CD4-positive, alpha-beta T cell (primary cell): ENCODE measurements at regions not wholly inside any gene's neighbourhood (a gene's known extent, or its start where the extent isn't known, plus 50 kb on each side); places are given as distances from the start of the nearest gene placed in this dataset.

Experiments used
- ATAC-seq: fragments of 200-7000 bp; cut with Tn5 transposase; one replicate; pipeline ENCODE4 v1.10.0; 2022; ENCODE audit warnings: mild to moderate bottlenecking; ENCODE audit not compliant: poor library complexity
- CTCF ChIA-PET: fragments of 350-600 bp; sonication (Branson Sonifier 250); formaldehyde crosslinking; loops from one replicate; lab custom pipeline; 2021; ENCODE audit warnings: antibody characterized with exemption, inconsistent platforms; lab: Charles Lee
- POLR2A ChIA-PET: fragments of 350-600 bp; sonication (Branson Sonifier 250); formaldehyde crosslinking; loops from one replicate; lab custom pipeline; 2021; ENCODE audit warnings: antibody characterized with exemption, inconsistent platforms; lab: Charles Lee
- DNase-seq, 14 experiments: peaks; one replicate each; pipeline ENCODE4 v3.0.0-alpha.2; 2013 to 2020; ENCODE audit warnings: mixed read lengths in 2 of 14
- H3K27ac ChIP-seq, 2 donors: one replicate each; pipeline versions ENCODE4 v1.5.1 to v1.7.0; 2013; ENCODE audit warnings: low read length in 2 of 2, low read depth in 1 of 2, mild to moderate bottlenecking in 1 of 2
- H3K27me3 ChIP-seq, 2 experiments: 1 replicate in 1 of 2; 2 replicates in 1 of 2; pipeline versions ENCODE4 v1.6.1 to v1.7.0; 2013; ENCODE audit warnings: low read length in 2 of 2, control low read depth in 1 of 2, mild to moderate bottlenecking in 1 of 2, moderate library complexity in 1 of 2; ENCODE audit not compliant: insufficient read depth in 2 of 2, control insufficient read depth in 1 of 2
- H3K36me3 ChIP-seq: one replicate; pipeline ENCODE4 v1.6.1; 2013; ENCODE audit warnings: low read length, control low read depth; ENCODE audit not compliant: insufficient read depth
- H3K4me1 ChIP-seq: one replicate; pipeline ENCODE4 v1.6.1; 2013; ENCODE audit warnings: low read length, control low read depth; ENCODE audit not compliant: insufficient read depth
- H3K4me3 ChIP-seq: one replicate; pipeline ENCODE4 v1.5.1; 2013; ENCODE audit warnings: mild to moderate bottlenecking, low read length, moderate library complexity
- H3K9me3 ChIP-seq, 2 experiments: 1 replicate in 1 of 2; 2 replicates in 1 of 2; pipeline versions ENCODE4 v1.6.1 to v1.7.0; 2013; ENCODE audit warnings: low read length in 2 of 2, mild to moderate bottlenecking in 2 of 2, control low read depth in 1 of 2, moderate library complexity in 1 of 2; ENCODE audit not compliant: control insufficient read depth in 1 of 2, insufficient read depth in 1 of 2
- H3K27ac Mint-ChIP-seq: one replicate; pipeline ENCODE4 v1.8.0; 2020; ENCODE audit warnings: mixed read lengths
- H3K27me3 Mint-ChIP-seq: one replicate; pipeline ENCODE4 v1.8.0; 2021; ENCODE audit warnings: mixed read lengths
- H3K36me3 Mint-ChIP-seq: one replicate; pipeline ENCODE4 v1.8.0; 2021; ENCODE audit warnings: low read depth, mixed read lengths
- H3K4me1 Mint-ChIP-seq: one replicate; pipeline ENCODE4 v1.8.0; 2021; ENCODE audit warnings: low read depth, mixed read lengths
- H3K4me3 Mint-ChIP-seq: one replicate; pipeline ENCODE4 v1.8.0; 2020; ENCODE audit warnings: mild to moderate bottlenecking, mixed read lengths
- H3K9me3 Mint-ChIP-seq: one replicate; pipeline ENCODE4 v1.8.0; 2020; ENCODE audit warnings: mixed read lengths
- intact Hi-C, 2 experiments: fragments of 100-400 bp; cut with DNase I in 1 of 2; cut with micrococcal nuclease in 1 of 2; formaldehyde crosslinking; loops; one replicate each; pipeline versions ENCODE4 v1.15.1 to v1.9.0; 2023 to 2025; cut with DNase I, micrococcal nuclease
- TF ChIP-seq, protein P1 (sequence below): fragments of 200-600 bp; IDR thresholded peaks from one replicate; pipeline ENCODE4 v1.8.0; 2022; ENCODE audit warnings: antibody characterized with exemption, mild to moderate bottlenecking

DNA sequence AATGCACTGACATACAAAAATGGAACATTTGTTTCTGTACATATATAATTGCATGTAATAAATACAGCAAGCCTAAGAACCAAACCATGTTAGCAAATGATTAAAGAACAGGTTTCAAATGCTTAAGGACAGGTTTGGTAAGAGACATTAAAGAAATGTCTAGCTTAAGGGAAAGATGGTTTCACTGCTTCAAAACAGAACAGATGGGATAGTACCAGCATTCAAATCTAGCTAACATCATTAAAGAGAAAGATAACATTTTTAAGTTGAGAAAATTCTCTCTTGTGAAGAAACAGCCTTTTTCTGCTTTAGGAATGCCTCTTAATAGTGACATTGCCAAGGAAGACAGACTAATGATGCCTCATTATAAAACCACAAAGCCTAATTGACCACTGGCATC is 52.5 kb upstream of the DOCK9 start:
- Histone ChIP-seq H3K9me3 (no peaks in the 10 kb centered on the region), H3K27me3 (no peaks in the 10 kb centered on the region), H3K4me1 (peaks cover 8% of the 10 kb centered on the region), H3K4me3 (no peak overlapping the region), H3K27ac (no peak overlapping the region), H3K36me3 (peaks cover 3% of the 10 kb centered on the region)
- intact Hi-C loops = loop anchor here (5.0 to 10.0 kb wide), 5 partner anchors 33 to 188 kb away; no protein-coding TSS in a partner anchor
- TF ChIP-seq, protein P1, sequence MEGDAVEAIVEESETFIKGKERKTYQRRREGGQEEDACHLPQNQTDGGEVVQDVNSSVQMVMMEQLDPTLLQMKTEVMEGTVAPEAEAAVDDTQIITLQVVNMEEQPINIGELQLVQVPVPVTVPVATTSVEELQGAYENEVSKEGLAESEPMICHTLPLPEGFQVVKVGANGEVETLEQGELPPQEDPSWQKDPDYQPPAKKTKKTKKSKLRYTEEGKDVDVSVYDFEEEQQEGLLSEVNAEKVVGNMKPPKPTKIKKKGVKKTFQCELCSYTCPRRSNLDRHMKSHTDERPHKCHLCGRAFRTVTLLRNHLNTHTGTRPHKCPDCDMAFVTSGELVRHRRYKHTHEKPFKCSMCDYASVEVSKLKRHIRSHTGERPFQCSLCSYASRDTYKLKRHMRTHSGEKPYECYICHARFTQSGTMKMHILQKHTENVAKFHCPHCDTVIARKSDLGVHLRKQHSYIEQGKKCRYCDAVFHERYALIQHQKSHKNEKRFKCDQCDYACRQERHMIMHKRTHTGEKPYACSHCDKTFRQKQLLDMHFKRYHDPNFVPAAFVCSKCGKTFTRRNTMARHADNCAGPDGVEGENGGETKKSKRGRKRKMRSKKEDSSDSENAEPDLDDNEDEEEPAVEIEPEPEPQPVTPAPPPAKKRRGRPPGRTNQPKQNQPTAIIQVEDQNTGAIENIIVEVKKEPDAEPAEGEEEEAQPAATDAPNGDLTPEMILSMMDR = no peak
- Mint-ChIP-seq H3K27me3 (no peaks in the 10 kb centered on the region), H3K9me3 (no peaks in the 10 kb centered on the region), H3K36me3 (peaks cover 15% of the 10 kb centered on the region), H3K4me1 (peaks cover 70% of the 10 kb centered on the region), H3K4me3 (no peak overlapping the region), H3K27ac (peak overlapping the region; percentile 55)
- ChIA-PET CTCF (no interaction called here), POLR2A (interaction anchor here (2.1 kb wide), 1 partner anchor 13 kb away, joined by 5 read pairs; no protein-coding TSS in a partner anchor)
- no peak for ATAC-seq
- no peak for DNase-seq

DNA sequence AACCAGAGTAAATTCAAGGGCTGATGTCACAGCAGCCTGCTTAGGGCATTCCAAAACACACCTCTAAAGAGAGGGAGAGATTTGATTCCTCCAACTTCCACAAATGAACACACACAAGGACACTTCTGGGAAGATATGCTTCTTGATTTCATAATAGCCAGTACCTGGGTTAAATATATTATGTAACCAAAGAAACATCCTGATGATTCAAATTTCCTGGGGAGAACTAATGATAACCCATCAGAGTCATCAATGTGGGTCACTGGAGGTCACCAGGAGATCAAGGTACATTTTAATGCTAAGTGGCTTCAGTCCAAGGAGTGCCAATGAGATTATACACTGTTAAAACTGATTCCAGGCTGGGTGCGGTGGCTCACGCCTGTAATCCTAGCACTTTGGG is 54.0 kb upstream of the DOCK9 start:
- no peaks in the 10 kb centered on the region for H3K27me3 ChIP-seq
- no peak overlapping the region for H3K27ac Mint-ChIP-seq

DNA sequence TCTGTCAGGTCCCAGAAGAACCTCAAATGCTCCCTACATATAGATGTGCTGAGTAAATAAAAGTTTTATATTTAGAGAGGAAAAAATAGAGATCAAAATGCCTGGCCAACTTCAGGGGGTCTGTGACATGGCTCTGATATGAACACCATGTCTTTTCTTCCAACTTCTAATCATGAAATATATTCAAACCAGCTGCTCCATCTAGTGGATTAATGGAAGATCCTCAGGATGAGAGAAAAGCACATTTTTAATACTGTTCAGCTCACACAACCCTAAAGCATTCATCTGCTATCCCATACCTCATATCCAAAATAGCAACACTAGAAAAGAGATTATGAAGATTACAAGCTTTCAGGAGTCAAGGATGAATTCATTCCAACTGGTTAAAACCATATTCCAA is 56.0 kb upstream of the DOCK9 start:
- intact Hi-C loops = loop anchor here (1.0 to 10.0 kb wide), 7 partner anchors 37 to 193 kb away; no protein-coding TSS in a partner anchor
- no peak overlapping the region for H3K4me3 ChIP-seq
- ATAC-seq (peak; percentile 70), DNase-seq (peak in 3 of 14 experiments; percentile 39 to 53 (median 42))
- Mint-ChIP-seq H3K27ac (peak overlapping the region; percentile 6), H3K4me3 (no peak overlapping the region), H3K36me3 (peaks cover 23% of the 10 kb centered on the region), H3K9me3 (no peaks in the 10 kb centered on the region), H3K4me1 (peaks cover 51% of the 10 kb centered on the region), H3K27me3 (no peaks in the 10 kb centered on the region)
- no peaks in the 10 kb centered on the region for H3K27me3 ChIP-seq
- peaks cover 6% of the 10 kb centered on the region for H3K36me3 ChIP-seq
- ChIA-PET POLR2A (interaction anchor here (0.9 to 1.4 kb wide), 2 partner anchors 13 to 53 kb away, joined by 4 to 5 read pairs; no protein-coding TSS in a partner anchor), CTCF (interaction anchor here (1.0 to 3.2 kb wide), 7 partner anchors 10 to 192 kb away, joined by 3 to 13 read pairs (median 4); no protein-coding TSS in a partner anchor)
- H3K4me1 ChIP-seq = peaks cover 4% of the 10 kb centered on the region
- TF ChIP-seq, protein P1 = peak; percentile 58
- no peak overlapping the region for H3K27ac ChIP-seq
- H3K9me3 ChIP-seq = no peaks in the 10 kb centered on the region

More for the DNA sequence above, 54.0 kb upstream of the DOCK9 start:
- DNase-seq (no peak), ATAC-seq (no peak)
- Mint-ChIP-seq H3K4me3 (no peak overlapping the region), H3K36me3 (peaks cover 23% of the 10 kb centered on the region), H3K9me3 (no peaks in the 10 kb centered on the region), H3K27me3 (no peaks in the 10 kb centered on the region), H3K4me1 (peaks cover 56% of the 10 kb centered on the region)
- H3K36me3 ChIP-seq = peaks cover 6% of the 10 kb centered on the region
- CTCF ChIA-PET = interaction anchor here (2.6 kb wide), 1 partner anchor 55 kb away, joined by 12 read pairs; no protein-coding TSS in a partner anchor
- POLR2A ChIA-PET = no interaction called here
- no peaks in the 10 kb centered on the region for H3K9me3 ChIP-seq
- no peak overlapping the region for H3K4me3 ChIP-seq
- H3K4me1 ChIP-seq = peaks cover 4% of the 10 kb centered on the region
- no peak overlapping the region for H3K27ac ChIP-seq
- TF ChIP-seq, protein P1 = no peak
- intact Hi-C loops = loop anchor here (5.0 to 10.0 kb wide), 5 partner anchors 35 to 190 kb away; no protein-coding TSS in a partner anchor
